ENCODE measurements at regions not wholly inside any gene's neighbourhood (a gene's known extent, or its start where the extent isn't known, plus 50 kb on each side); places are given as distances from the start of the nearest gene placed in this dataset.

DNA sequence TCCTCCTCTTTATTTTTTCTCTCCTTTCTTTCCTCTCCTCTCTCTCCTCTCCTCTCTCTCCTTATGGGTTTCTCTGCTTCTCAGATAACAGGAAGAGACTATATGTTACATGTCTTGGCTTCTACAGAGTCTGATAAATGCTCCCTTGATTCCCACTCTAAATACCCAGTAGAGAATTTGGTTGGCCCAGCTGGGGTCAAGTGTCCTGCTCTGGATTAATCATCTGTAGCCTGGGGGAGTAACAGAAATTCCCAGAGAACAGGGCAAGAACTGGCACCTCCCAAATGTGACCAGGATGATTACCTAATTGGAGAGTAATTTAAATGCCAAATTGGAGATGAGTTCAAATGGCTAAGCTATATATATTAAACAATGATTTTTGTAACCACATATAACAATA lies 146.1 kb upstream of the LMO4 start:
- peak in 1 of 2 experiments; percentile 40 for DNase-seq
- Histone ChIP-seq H3K27me3 (no peaks in the 10 kb centered on the region), H3K4me3 (no peak overlapping the region), H3K36me3 (no peaks in the 10 kb centered on the region), H3K27ac (no peak overlapping the region), H3K9me3 (replicated peaks) (peaks cover 4% of the 10 kb centered on the region; the same call in 1 of the 2 replicates), H3K4me1 (peaks cover 34% of the 10 kb centered on the region)

DNA sequence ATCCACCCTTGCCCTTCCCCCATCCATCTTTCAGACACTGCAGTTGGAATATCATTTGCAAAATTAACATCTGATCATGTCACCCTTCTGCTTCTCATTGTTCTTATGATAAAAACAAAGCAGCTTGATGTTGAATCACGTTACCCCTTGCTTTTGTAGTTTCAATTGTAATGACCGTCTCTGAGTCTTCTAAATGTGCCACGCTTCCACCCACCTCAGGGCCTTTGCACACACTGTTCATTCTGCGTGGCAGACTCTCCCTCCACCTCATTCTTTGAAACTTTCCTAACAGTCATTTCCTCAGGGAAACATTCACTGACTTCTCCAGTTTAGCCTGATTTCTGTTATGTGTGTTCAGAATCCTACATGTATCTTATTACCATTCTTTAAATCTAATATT lies 143.6 kb upstream of the LMO4 start:
- DNase-seq = no peak
- H3K36me3 ChIP-seq = no peaks in the 10 kb centered on the region
- peaks cover 4% of the 10 kb centered on the region; the same call in 1 of the 2 replicates for H3K9me3 ChIP-seq (replicated peaks)
- H3K27me3 ChIP-seq = no peaks in the 10 kb centered on the region
- no peak overlapping the region for H3K27ac ChIP-seq
- H3K4me1 ChIP-seq = peaks cover 20% of the 10 kb centered on the region
- no peak overlapping the region for H3K4me3 ChIP-seq

DNA sequence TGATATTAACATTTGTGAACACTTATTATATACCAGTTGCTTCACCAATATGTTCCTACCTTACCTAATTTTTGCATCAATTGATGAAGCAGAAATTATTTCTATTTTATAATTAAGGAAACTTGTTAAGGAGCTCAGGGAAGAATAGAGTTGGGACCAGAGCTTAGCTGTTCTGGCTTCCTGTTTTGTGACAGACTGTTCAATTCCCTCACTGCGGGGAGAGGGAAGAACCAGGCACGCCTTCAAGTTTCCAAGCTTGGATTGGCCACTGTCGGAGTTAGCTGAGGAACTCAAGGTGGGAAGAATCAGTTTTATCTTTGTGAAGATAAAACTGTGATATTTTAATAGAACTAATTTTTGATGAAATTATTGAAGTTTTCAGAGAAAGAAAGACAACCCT lies 142.3 kb upstream of the LMO4 start:
- no peaks in the 10 kb centered on the region for H3K36me3 ChIP-seq
- H3K4me3 ChIP-seq = no peak overlapping the region
- DNase-seq = no peak
- H3K27me3 ChIP-seq = no peaks in the 10 kb centered on the region
- H3K27ac ChIP-seq = no peak overlapping the region
- H3K9me3 ChIP-seq (replicated peaks) = peaks cover 4% of the 10 kb centered on the region; the same call in 1 of the 2 replicates
- H3K4me1 ChIP-seq = peaks cover 10% of the 10 kb centered on the region

DNA sequence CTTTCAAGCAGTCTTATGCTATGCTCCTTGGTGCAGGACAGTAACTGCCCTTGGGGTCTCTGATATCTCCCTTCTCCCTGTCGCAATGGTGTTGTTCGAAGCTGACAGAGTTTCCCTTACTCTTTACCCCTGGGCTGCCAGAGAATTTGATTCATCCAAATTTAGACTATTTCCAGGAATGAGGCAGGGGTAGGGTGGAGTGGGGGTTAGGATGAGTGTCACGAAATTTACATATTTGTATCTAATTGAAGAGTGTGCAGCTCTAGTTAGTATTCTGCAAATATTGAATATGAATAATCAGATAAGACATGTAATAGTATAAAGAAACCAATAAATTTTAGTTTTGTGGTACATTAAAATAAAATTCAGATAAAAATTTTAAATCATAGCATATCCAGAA lies 140.0 kb upstream of the LMO4 start:
- no peaks in the 10 kb centered on the region for H3K27me3 ChIP-seq
- no peaks in the 10 kb centered on the region for H3K36me3 ChIP-seq
- peaks cover 4% of the 10 kb centered on the region for H3K9me3 ChIP-seq (replicated peaks)
- H3K4me1 ChIP-seq = no peaks in the 10 kb centered on the region; the same call in 1 of the 2 replicates
- no peak for DNase-seq
- no peak overlapping the region for H3K4me3 ChIP-seq
- H3K27ac ChIP-seq = no peak overlapping the region

DNA sequence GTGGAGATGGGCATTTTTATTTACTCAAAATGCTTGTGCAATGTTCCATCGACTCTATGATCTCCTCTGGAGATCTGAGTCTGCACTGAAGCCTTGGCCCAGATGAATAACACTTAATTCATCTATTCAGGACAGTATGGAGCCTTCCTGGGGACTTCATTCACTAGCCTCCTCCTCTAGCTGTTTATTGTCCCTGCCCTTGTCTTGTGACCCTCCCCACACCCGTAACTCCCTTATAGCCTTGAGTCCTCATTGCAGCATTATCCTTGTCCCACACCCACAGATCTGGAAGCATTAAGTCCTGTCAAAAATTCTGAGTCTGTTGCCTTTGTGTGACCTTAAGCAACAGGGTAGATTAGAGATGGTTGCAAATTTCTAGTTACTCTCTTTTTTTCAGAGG lies 138.3 kb upstream of the LMO4 start:
- DNase-seq = no peak
- Histone ChIP-seq H3K27me3 (no peaks in the 10 kb centered on the region), H3K36me3 (no peaks in the 10 kb centered on the region), H3K4me1 (peaks cover under 1% of the 10 kb centered on the region), H3K4me3 (no peak overlapping the region), H3K9me3 (replicated peaks) (peaks cover 12% of the 10 kb centered on the region), H3K27ac (no peak overlapping the region)

DNA sequence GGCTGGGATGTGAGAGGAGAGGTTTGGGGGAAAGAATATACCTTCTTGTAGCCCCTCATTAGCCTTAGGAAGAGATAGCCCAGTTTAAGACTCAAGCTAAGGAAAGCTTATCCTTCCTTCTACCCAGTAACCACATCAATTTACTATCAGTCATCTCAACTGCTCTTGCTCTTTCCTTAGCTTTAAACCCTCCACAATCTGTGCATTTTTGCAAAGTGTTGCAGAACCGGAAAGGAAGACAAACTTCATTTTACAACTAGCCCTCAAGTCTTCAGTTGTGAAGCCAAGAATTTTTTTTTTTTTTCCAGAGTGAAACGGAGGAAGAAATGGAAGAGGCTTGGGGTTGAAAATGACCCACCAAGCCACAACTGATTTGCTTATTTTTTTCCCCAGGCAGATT lies 137.0 kb upstream of the LMO4 start:
- no peak overlapping the region for H3K27ac ChIP-seq
- no peaks in the 10 kb centered on the region for H3K36me3 ChIP-seq
- DNase-seq = no peak
- H3K9me3 ChIP-seq (replicated peaks) = peaks cover 12% of the 10 kb centered on the region
- peaks cover 7% of the 10 kb centered on the region for H3K4me1 ChIP-seq
- H3K27me3 ChIP-seq = no peaks in the 10 kb centered on the region
- no peak overlapping the region for H3K4me3 ChIP-seq

DNA sequence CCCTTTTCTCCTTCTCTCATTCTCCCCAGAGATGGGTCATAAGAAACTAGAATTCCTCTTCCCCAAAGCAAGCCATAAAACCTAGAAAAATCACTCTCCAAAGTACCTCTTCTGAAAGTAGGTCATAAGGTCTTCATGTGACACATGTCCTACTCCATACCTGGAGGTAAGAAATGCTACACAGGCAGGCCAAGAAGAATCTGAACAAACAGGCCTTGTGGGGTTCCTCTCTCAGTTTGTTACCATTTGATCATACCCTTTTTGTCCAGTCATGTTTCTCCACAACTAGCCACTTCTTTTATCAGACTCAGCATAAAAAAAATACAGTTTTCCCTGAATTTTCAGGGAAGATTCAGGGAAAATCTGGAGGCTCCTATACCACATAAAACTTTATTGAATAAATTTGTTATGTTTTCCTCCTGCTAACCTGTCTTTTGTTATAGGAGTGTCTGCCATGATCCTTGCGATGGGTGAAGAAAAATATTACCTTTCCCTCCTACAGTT lies 134.4 kb upstream of the LMO4 start:
- Histone ChIP-seq H3K9me3 (replicated peaks) (peaks cover 12% of the 10 kb centered on the region), H3K4me1 (peaks cover 19% of the 10 kb centered on the region), H3K27me3 (no peaks in the 10 kb centered on the region), H3K36me3 (no peaks in the 10 kb centered on the region), H3K4me3 (no peak overlapping the region), H3K27ac (no peak overlapping the region)
- no peak for DNase-seq

DNA sequence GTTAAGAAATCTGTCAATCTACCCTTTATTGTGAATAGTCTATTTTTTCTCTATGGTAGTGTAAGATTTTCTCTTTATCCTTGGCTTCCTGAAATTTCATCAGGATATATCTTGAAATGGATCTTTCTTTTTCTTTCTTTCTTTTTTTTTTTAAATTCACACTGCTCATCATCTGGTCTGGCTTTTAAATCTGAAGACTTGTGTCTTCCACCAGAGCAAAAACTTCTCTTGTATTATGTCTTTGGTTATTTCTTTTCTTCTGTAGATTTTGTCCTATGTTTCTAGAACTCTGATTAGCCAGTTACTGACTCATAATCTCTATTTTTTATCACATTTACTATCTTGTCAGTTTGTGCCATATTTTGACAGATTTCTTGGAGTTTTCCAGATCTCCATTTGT lies 133.8 kb upstream of the LMO4 start:
- no peak for DNase-seq
- Histone ChIP-seq H3K27ac (no peak overlapping the region; the same call in 1 of the 2 replicates), H3K9me3 (replicated peaks) (peaks cover 12% of the 10 kb centered on the region), H3K36me3 (no peaks in the 10 kb centered on the region), H3K4me3 (no peak overlapping the region), H3K4me1 (peaks cover 19% of the 10 kb centered on the region), H3K27me3 (no peaks in the 10 kb centered on the region)

DNA sequence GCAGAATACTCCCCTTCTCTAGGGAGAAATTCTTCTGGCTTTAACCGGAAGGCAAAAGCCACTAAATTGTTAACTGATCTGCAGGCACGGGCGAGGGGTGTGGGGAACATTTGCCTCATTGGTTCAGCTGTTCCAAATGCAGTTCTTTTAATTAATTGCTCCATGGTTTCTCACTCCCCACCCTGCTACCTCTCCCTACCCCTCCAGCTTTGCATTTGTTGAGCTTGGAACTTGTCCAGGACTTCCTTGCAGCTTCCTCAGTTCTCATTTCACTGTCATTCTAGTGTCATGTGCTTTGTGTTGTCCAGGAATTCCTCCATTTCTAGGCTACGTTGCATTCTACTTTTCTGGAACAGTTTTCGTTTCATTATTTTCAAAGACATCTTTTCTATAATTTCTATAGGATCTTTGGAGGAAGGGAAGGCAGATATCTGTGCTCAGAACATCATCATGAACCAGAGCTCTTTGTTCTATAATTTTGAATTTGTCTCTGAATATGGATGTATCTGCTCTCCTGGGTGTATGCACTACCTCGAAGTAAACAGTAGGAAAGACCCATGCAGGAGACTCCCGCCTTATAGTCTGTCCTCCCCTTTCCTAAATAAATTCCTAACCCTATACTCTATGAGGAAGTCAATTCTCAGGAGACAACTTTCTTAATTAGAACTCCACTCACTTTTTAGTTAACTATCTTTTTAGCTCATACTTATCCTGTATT lies 132.4 kb upstream of the LMO4 start:
- no peaks in the 10 kb centered on the region for H3K27me3 ChIP-seq
- H3K4me1 ChIP-seq = peaks cover 27% of the 10 kb centered on the region
- peak overlapping the region; percentile 77 for H3K27ac ChIP-seq
- H3K9me3 ChIP-seq (replicated peaks) = peaks cover 12% of the 10 kb centered on the region
- no peaks in the 10 kb centered on the region for H3K36me3 ChIP-seq
- DNase-seq = peak; percentile 94 to 98
- H3K4me3 ChIP-seq = peak overlapping the region; percentile 4; the same call in 1 of the 2 replicates

DNA sequence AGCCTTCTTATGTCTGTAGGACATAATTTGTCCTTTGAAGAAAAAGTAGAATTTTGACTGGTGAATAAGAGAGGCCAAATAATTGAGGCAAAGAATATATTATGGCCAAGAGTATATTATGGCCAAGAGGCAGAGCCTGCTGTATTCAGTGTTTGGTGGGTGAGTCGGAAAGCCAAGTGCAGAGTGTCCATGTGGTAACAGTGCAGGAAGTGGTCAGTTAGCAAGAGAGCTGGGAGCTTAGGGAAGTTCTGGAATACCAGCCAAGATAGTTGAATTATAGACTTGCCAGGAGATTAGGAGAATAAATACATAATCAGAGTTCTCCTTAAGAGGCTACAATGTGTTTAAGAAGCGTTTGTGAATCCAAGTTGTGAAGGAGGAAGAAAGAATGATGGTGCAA lies 131.5 kb upstream of the LMO4 start:
- Histone ChIP-seq H3K27ac (peak overlapping the region; percentile 77), H3K36me3 (no peaks in the 10 kb centered on the region), H3K27me3 (no peaks in the 10 kb centered on the region), H3K4me1 (peaks cover 30% of the 10 kb centered on the region), H3K9me3 (replicated peaks) (peaks cover 12% of the 10 kb centered on the region), H3K4me3 (no peak overlapping the region)
- DNase-seq = peak; percentile 32 to 53

DNA sequence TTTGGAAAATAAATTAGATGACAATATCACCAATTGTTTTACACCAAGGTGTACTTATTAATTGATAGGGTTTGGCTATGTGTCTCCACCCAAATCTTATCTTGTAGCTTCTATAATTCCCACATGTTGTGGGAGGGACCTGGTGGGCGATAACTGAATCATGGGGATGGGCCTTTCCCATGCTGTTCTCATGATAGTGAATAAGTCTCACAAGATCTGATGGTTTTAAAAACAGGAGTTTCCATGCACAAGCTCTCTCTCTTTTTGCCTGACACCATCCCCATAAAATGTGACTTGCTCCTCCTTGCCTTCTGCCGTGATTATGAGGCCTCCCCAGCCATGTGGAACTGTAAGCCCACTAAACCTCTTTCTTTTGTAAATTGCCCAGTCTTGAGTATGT lies 131.0 kb upstream of the LMO4 start:
- H3K27ac ChIP-seq = peak overlapping the region; percentile 77; the same call in 1 of the 2 replicates
- DNase-seq = no peak
- H3K4me3 ChIP-seq = no peak overlapping the region
- peaks cover 12% of the 10 kb centered on the region for H3K9me3 ChIP-seq (replicated peaks)
- H3K36me3 ChIP-seq = no peaks in the 10 kb centered on the region
- H3K27me3 ChIP-seq = no peaks in the 10 kb centered on the region
- H3K4me1 ChIP-seq = peaks cover 30% of the 10 kb centered on the region

DNA sequence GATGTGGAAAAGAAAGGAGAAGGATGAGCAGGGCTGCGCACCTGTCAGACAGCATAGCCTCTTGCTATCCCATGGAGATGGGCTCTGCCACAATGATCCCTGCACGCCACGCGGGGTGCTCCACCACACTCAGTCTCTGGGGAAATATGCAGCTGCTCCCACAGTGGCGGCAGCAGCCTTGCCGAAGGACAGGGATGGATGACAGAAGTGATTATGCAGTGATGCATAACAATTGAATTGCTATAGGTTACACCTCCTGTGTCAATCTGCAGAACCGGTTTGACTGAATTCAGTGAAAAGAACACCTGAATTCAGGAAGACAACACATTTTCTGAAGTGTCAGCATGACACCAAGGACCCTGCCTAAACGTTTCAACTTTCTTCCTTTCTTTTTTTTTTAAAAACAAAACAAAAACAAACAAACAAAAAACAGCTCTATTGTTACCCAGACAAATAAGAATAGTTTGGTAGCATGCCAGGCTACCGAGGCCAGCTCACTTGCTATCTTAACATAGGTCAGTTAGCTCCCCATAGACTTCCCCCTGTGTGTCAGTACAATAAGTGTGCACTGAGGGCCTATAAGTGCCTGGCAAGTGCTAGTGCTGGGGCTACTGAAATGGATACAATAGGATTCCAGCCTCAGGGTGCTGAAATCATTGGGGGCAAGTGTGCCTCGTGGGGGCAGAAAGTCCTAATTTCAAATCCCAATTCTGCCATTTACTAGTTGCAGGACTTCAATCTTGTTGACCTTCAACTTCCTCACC lies 127.6 kb upstream of the LMO4 start:
- peak; percentile 67 to 68 for DNase-seq
- Histone ChIP-seq H3K36me3 (no peaks in the 10 kb centered on the region), H3K9me3 (replicated peaks) (no peaks in the 10 kb centered on the region), H3K27ac (no peak overlapping the region), H3K4me1 (peaks cover 38% of the 10 kb centered on the region), H3K27me3 (no peaks in the 10 kb centered on the region), H3K4me3 (no peak overlapping the region)

DNA sequence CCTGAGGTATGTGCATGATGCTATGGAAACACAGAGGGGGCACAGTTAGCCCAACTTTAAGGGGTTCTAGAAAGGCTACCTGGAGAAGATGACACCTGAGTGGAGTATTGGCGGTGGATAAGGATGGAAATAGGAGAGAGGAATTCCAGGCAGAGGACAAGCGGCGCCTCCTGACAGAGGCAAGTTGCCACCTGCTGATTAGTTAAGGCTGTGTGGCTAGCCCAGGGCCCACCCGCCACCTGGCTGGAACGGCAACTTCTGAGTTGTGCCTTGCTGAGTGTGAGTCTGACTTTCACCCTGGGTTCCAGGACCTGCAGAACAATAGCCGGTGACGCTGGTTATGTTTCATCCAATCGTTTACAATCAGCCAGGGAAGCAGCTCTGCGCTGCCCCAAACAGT lies 126.9 kb upstream of the LMO4 start:
- Histone ChIP-seq H3K27me3 (no peaks in the 10 kb centered on the region), H3K9me3 (replicated peaks) (no peaks in the 10 kb centered on the region), H3K4me3 (no peak overlapping the region), H3K4me1 (peaks cover 33% of the 10 kb centered on the region), H3K36me3 (no peaks in the 10 kb centered on the region), H3K27ac (no peak overlapping the region)
- DNase-seq = no peak

DNA sequence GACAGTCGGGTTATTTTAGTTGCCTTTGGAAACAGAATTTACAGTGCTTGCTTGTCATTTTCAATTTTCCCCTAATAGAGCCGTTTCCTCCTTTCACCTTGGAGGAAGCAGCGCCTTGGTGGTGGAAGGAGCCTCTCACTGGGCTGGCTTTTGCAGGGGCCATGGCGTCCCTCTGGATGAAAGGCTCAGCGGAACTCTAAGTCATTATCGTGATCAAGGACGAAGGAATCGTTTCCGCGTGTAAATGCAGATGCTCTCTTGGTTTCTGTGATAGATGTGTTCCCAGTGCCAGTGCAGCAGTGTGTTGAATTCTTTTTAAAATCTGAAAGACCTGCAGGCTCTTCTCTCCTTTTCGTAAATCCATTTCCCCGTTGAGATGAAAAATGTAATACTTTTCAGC lies 126.2 kb upstream of the LMO4 start:
- no peaks in the 10 kb centered on the region for H3K36me3 ChIP-seq
- no peaks in the 10 kb centered on the region for H3K9me3 ChIP-seq (replicated peaks)
- no peak for DNase-seq
- H3K4me1 ChIP-seq = peaks cover 26% of the 10 kb centered on the region
- no peaks in the 10 kb centered on the region for H3K27me3 ChIP-seq
- no peak overlapping the region for H3K27ac ChIP-seq
- no peak overlapping the region for H3K4me3 ChIP-seq

DNA sequence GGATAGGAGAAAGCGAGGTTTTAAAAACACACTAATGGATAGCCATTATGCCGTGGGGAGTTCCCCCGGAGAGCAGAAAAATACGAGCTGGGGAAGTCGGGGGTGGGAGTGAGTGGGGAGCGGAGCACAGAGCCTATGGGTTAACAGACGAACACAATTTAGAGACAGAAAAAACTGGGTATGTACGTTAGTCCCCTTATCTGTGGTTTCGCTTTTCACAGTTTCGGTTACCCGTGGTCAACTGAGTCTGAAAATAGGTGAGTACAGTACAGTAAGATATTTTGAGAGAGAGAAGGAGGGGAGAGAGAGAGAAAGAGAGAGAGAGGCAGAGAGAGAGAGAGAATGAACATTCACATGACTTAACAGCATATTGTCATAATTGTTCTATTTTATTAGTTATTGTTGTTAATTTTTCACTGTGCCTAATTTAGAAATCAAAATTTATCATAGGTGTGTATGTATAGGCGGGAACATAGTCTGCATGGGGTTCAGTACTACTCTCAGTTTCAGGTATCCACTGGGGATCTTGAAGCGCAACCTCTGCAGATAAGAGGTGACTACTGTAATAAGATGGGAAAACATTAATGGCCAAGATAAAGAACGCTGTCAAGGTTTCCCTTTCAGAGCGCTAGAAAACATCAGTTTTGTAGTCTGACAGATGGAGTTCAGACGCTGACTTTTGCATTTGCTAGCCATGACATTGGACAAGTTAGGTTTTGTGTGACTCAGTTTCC lies 125.6 kb upstream of the LMO4 start:
- H3K4me1 ChIP-seq = peaks cover 22% of the 10 kb centered on the region

More for the DNA sequence above, 125.6 kb upstream of the LMO4 start:
- DNase-seq = no peak
- Histone ChIP-seq H3K36me3 (no peaks in the 10 kb centered on the region), H3K27ac (no peak overlapping the region), H3K27me3 (no peaks in the 10 kb centered on the region), H3K4me3 (no peak overlapping the region), H3K9me3 (replicated peaks) (no peaks in the 10 kb centered on the region)
